ENCODE measurements at regions not wholly inside any gene's neighbourhood (a gene's known extent, or its start where the extent isn't known, plus 50 kb on each side); places are given as distances from the start of the nearest gene placed in this dataset.
"Not testable (repeated sequence)": the region's sequence is repeated elsewhere in the genome, so short reads cannot be mapped to it uniquely, and the experiment has no call there.

- no peak for DNase-seq (ENCODE audit: low read depth)
- TF ChIP-seq, protein P1, sequence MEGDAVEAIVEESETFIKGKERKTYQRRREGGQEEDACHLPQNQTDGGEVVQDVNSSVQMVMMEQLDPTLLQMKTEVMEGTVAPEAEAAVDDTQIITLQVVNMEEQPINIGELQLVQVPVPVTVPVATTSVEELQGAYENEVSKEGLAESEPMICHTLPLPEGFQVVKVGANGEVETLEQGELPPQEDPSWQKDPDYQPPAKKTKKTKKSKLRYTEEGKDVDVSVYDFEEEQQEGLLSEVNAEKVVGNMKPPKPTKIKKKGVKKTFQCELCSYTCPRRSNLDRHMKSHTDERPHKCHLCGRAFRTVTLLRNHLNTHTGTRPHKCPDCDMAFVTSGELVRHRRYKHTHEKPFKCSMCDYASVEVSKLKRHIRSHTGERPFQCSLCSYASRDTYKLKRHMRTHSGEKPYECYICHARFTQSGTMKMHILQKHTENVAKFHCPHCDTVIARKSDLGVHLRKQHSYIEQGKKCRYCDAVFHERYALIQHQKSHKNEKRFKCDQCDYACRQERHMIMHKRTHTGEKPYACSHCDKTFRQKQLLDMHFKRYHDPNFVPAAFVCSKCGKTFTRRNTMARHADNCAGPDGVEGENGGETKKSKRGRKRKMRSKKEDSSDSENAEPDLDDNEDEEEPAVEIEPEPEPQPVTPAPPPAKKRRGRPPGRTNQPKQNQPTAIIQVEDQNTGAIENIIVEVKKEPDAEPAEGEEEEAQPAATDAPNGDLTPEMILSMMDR (conservative IDR thresholded peaks at IDR 0.05; ENCODE audit: low read depth, low read length): no peak
- no peak overlapping the region for H3K4me3 ChIP-seq (ENCODE audit: low read depth, low read length)
These were observed 222.4 kb upstream of the ANKRD50 start for GRCh38 chr4:124934916-124935315.

GRCh38 chr4:124933521-124933920 is 221.0 kb upstream of the ANKRD50 start:
- TF ChIP-seq, protein P1 (conservative IDR thresholded peaks at IDR 0.05; ENCODE audit: low read depth, low read length): no peak
- no peak for DNase-seq (ENCODE audit: low read depth)

GRCh38 chr4:124932447-124932846 is 219.9 kb upstream of the ANKRD50 start:
- TF ChIP-seq, protein P1 (conservative IDR thresholded peaks at IDR 0.05; ENCODE audit: low read depth, low read length): no peak
- H3K4me3 ChIP-seq (ENCODE audit: low read depth, low read length): no peak overlapping the region
- DNase-seq (ENCODE audit: low read depth): no peak

More at GRCh38 chr4:124933521-124933920, 221.0 kb upstream of the ANKRD50 start:
- no peak overlapping the region for H3K4me3 ChIP-seq (ENCODE audit: low read depth, low read length)

DNA sequence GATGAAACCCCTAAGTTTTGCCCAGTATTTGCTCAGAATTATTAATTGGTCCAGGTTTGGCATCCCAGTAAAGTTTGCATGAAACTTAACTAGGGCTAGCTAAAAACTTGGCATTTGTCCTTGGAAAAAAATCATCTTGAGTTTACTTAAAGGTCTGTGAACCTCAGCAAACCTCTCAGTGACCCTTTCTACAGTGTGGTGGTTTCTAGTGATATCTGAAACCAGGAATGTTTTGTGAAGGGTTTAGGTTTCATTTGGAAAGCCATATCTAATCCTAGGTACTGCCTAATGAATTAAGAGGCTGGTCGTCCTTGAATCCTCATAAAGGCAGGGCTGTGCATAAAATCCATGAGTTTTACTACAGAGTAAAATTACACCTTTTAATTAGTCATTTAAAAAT is 218.5 kb upstream of the ANKRD50 start:
- DNase-seq (ENCODE audit: low read depth): no peak
- TF ChIP-seq, protein P1 (conservative IDR thresholded peaks at IDR 0.05; ENCODE audit: low read depth, low read length): no peak
- no peak overlapping the region for H3K4me3 ChIP-seq (ENCODE audit: low read depth, low read length)

DNA sequence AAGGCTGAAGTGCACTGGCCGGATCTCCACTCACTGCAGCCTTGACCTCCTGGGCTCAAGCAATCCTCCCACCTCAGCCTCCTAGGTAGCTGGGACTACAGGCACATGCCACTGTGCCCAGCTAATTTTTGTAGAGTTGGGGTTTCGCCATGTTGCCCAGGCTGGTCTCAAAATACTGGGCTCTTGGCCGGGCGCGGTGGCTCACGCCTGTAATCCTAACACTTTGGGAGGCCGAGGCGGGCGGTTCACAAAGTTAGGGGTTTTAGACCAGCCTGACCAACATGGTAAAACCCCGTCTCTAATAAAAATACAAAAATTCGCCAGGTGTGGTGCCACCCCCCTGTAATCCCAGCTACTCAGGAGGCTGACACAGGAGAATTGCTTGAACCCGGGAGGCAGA is 210.2 kb upstream of the ANKRD50 start:
- DNase-seq (ENCODE audit: low read depth); H3K4me3 ChIP-seq (ENCODE audit: low read depth, low read length): not testable (repeated sequence)

GRCh38 chr4:124918559-124919122 is 206.1 kb upstream of the ANKRD50 start:
- TF ChIP-seq, protein P1 (conservative IDR thresholded peaks at IDR 0.05; ENCODE audit: low read depth, low read length): no peak
- H3K4me3 ChIP-seq (ENCODE audit: low read depth, low read length): no peak overlapping the region
- no peak for DNase-seq (ENCODE audit: low read depth)

- TF ChIP-seq, protein P1 (conservative IDR thresholded peaks at IDR 0.05; ENCODE audit: low read depth, low read length): no peak
- H3K4me3 ChIP-seq (ENCODE audit: low read depth, low read length): no peak overlapping the region
- DNase-seq (ENCODE audit: low read depth): no peak
These were observed 202.5 kb upstream of the ANKRD50 start for GRCh38 chr4:124915073-124915472.

All from epithelial cell of proximal tubule (primary cell).